ENCODE measurements at regions not wholly inside any gene's neighbourhood (a gene's known extent, or its start where the extent isn't known, plus 50 kb on each side); places are given as distances from the start of the nearest gene placed in this dataset.

DNA sequence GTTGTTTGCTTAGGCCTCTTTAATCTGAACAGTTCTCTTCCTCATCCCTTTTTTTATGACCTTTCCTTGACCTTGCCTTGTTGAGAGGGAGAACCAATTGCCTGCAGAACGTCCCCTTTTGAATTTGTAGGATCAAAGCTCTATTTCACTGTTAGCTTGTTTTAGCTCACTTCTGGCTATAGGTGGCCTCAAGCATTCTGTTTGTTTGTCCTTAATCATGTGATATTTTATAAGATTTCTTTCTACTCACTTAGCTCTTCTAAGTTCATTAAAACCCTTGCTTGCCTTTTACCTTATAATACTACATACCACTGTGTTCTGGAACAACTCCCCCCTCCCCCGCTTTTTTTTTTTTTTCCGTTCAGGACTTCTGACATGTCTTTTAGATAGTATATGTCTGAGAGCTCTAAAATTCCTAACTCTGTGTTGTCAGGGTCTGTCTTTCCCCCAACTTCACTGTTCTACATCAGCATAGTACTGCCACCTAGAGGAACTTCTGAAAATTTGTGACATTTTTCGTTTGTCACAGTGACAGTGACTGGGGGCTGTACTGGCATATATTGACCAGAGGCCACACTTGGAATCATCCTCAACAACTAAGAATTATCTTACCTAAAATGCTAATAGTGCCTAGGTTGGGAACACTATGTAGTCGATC lies 128.5 kb downstream of the LARP7 start:
- H3K4me2 ChIP-seq (ENCODE audit: control insufficient read depth, extremely low read depth, insufficient read depth, low read depth, low read length): no peak overlapping the region
- no peak for FAIRE-seq
- H3K27me3 ChIP-seq (ENCODE audit: control insufficient read depth, extremely low read depth, insufficient read depth, low read length): no peaks in the 10 kb centered on the region
- H3K27ac ChIP-seq (ENCODE audit: control insufficient read depth, insufficient read depth, low read length): no peak overlapping the region
- H2AFZ ChIP-seq (ENCODE audit: control insufficient read depth, low read length): no peak overlapping the region
- dilution Hi-C loops (cut with MboI; ENCODE audit: extremely low pct_ligation_motif_present, low sequenced_read_pairs): no loop called here
- no peak for DNase-seq (ENCODE audit: low read depth, low spot score)
- H3K9ac ChIP-seq (ENCODE audit: control insufficient read depth, extremely low read depth, insufficient read depth, low read length): no peak overlapping the region
- no peak overlapping the region for H3K4me3 ChIP-seq (ENCODE audit: control insufficient read depth in 2 of 3, extremely low read depth in 1 of 3, insufficient read depth in 2 of 3, low read depth in 1 of 3, low read length in 3 of 3)
- no peaks in the 10 kb centered on the region for H3K36me3 ChIP-seq (ENCODE audit: control insufficient read depth in 2 of 2, extremely low read depth in 1 of 2, insufficient read depth in 2 of 2, low read length in 2 of 2)
- no peaks in the 10 kb centered on the region for H3K79me2 ChIP-seq (ENCODE audit: control insufficient read depth, insufficient read depth, low read length)
- H3K9me3 ChIP-seq (ENCODE audit: control insufficient read depth, low read depth, low read length): no peaks in the 10 kb centered on the region
- H4K20me1 ChIP-seq (ENCODE audit: control insufficient read depth, extremely low read depth, insufficient read depth, low read length): no peaks in the 10 kb centered on the region
- no peaks in the 10 kb centered on the region for H3K4me1 ChIP-seq (ENCODE audit: control insufficient read depth, extremely low read depth, insufficient read depth, low read length)
- no peaks in the 10 kb centered on the region for H3K9me1 ChIP-seq (ENCODE audit: control insufficient read depth, extremely low read depth, insufficient read depth, low read length)
- TF ChIP-seq, protein P1, sequence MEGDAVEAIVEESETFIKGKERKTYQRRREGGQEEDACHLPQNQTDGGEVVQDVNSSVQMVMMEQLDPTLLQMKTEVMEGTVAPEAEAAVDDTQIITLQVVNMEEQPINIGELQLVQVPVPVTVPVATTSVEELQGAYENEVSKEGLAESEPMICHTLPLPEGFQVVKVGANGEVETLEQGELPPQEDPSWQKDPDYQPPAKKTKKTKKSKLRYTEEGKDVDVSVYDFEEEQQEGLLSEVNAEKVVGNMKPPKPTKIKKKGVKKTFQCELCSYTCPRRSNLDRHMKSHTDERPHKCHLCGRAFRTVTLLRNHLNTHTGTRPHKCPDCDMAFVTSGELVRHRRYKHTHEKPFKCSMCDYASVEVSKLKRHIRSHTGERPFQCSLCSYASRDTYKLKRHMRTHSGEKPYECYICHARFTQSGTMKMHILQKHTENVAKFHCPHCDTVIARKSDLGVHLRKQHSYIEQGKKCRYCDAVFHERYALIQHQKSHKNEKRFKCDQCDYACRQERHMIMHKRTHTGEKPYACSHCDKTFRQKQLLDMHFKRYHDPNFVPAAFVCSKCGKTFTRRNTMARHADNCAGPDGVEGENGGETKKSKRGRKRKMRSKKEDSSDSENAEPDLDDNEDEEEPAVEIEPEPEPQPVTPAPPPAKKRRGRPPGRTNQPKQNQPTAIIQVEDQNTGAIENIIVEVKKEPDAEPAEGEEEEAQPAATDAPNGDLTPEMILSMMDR (optimal IDR thresholded peaks at IDR 0.05 in 1 of 3, IDR thresholded peaks at IDR 0.05 in 1 of 3, conservative IDR thresholded peaks at IDR 0.05 in 1 of 3; ENCODE audit: extremely low read depth in 1 of 3, insufficient read depth in 2 of 3, low read length in 3 of 3): peak; percentile 19 to 33 (median 22)
- TF ChIP-seq EZH2 (IDR thresholded peaks at IDR 0.05; ENCODE audit: low read length): no peak

GRCh38 chr4:112766422-112766821 lies 129.5 kb downstream of the LARP7 start:
- Histone ChIP-seq H3K27ac (ENCODE audit: control insufficient read depth, insufficient read depth, low read length) (no peak overlapping the region), H4K20me1 (ENCODE audit: control insufficient read depth, extremely low read depth, insufficient read depth, low read length) (no peaks in the 10 kb centered on the region), H2AFZ (ENCODE audit: control insufficient read depth, low read length) (no peak overlapping the region), H3K4me1 (ENCODE audit: control insufficient read depth, extremely low read depth, insufficient read depth, low read length) (no peaks in the 10 kb centered on the region), H3K4me3 (ENCODE audit: control insufficient read depth in 2 of 3, extremely low read depth in 1 of 3, insufficient read depth in 2 of 3, low read depth in 1 of 3, low read length in 3 of 3) (no peak overlapping the region), H3K79me2 (ENCODE audit: control insufficient read depth, insufficient read depth, low read length) (no peaks in the 10 kb centered on the region), H3K9ac (ENCODE audit: control insufficient read depth, extremely low read depth, insufficient read depth, low read length) (no peak overlapping the region), H3K9me3 (ENCODE audit: control insufficient read depth, low read depth, low read length) (no peaks in the 10 kb centered on the region), H3K36me3 (ENCODE audit: control insufficient read depth in 2 of 2, extremely low read depth in 1 of 2, insufficient read depth in 2 of 2, low read length in 2 of 2) (no peaks in the 10 kb centered on the region), H3K4me2 (ENCODE audit: control insufficient read depth, extremely low read depth, insufficient read depth, low read depth, low read length) (no peak overlapping the region), H3K9me1 (ENCODE audit: control insufficient read depth, extremely low read depth, insufficient read depth, low read length) (no peaks in the 10 kb centered on the region), H3K27me3 (ENCODE audit: control insufficient read depth, extremely low read depth, insufficient read depth, low read length) (no peaks in the 10 kb centered on the region)
- TF ChIP-seq EZH2 (IDR thresholded peaks at IDR 0.05; ENCODE audit: low read length): no peak
- TF ChIP-seq, protein P1 (optimal IDR thresholded peaks at IDR 0.05 in 1 of 3, IDR thresholded peaks at IDR 0.05 in 1 of 3, conservative IDR thresholded peaks at IDR 0.05 in 1 of 3; ENCODE audit: extremely low read depth in 1 of 3, insufficient read depth in 2 of 3, low read length in 3 of 3): peak; percentile 22 to 51 (median 32)
- dilution Hi-C loops (cut with MboI; ENCODE audit: extremely low pct_ligation_motif_present, low sequenced_read_pairs): no loop called here
- FAIRE-seq: no peak
- DNase-seq (ENCODE audit: low read depth, low spot score): no peak

Measured in keratinocyte (primary cell).